Sigmoid colon (tissue), 6 donors: ENCODE measurements at regions not wholly inside any gene's neighbourhood (a gene's known extent, or its start where the extent isn't known, plus 50 kb on each side); places are given as distances from the start of the nearest gene placed in this dataset.

Experiments
- DNase-seq: peaks from one replicate; pipeline ENCODE4 v3.0.0-alpha.2; 2019
- H3K27ac ChIP-seq, 4 donors: fragments of 200-600 bp; sonication (generic); one replicate each; pipeline ENCODE4 v1.5.1; 2016 to 2019; ENCODE audit warnings: mild to moderate bottlenecking in 1 of 4
- H3K27me3 ChIP-seq, 3 donors: fragments of 200-600 bp; sonication (generic); one replicate each; pipeline ENCODE4 v1.5.1; 2019; ENCODE audit warnings: mild to moderate bottlenecking in 1 of 3
- H3K36me3 ChIP-seq, 4 donors: fragments of 200-600 bp; sonication (generic); one replicate each; pipeline ENCODE4 v1.5.1; 2016 to 2019
- H3K4me1 ChIP-seq, 4 donors: fragments of 200-600 bp; sonication (generic); one replicate each; pipeline ENCODE4 v1.5.1; 2017 to 2019
- H3K4me3 ChIP-seq, 4 donors: fragments of 200-600 bp; sonication (generic); one replicate each; pipeline ENCODE4 v1.5.1; 2017 to 2019; ENCODE audit warnings: mild to moderate bottlenecking in 2 of 4, moderate library complexity in 1 of 4
- H3K9me3 ChIP-seq, 4 donors: fragments of 200-600 bp in 3 of 4; sonication (generic) in 3 of 4; one replicate each; pipeline versions ENCODE4 v1.5.1 to v1.6.1; 2013 to 2019
- CTCF ChIP-seq, 4 experiments: fragments of 450-650 bp in 3 of 4; fragments of 200-600 bp in 1 of 4; IDR thresholded peaks; one replicate each; pipeline ENCODE4 v1.5.1; 2016 to 2019; ENCODE audit warnings: antibody characterized with exemption in 4 of 4, mild to moderate bottlenecking in 3 of 4, moderate library complexity in 2 of 4
- EP300 ChIP-seq, 4 donors: sonication (generic); formaldehyde crosslinking; IDR thresholded peaks; one replicate each; pipeline ENCODE4 v1.6.1; 2017; ENCODE audit warnings: antibody characterized with exemption in 4 of 4
- POLR2A ChIP-seq, 2 donors: fragments of 450-650 bp; IDR thresholded peaks; one replicate each; pipeline ENCODE4 v1.6.1; 2016; ENCODE audit warnings: antibody characterized with exemption in 2 of 2, mild to moderate bottlenecking in 2 of 2, moderate library complexity in 2 of 2
- POLR2AphosphoS5 ChIP-seq, 4 donors: sonication (generic); formaldehyde crosslinking; IDR thresholded peaks; one replicate each; pipeline ENCODE4 v1.6.1; 2017; ENCODE audit warnings: antibody characterized with exemption in 4 of 4
- WGBS, 2 donors: extraction: QIAGEN DNeasy Blood & Tissue Kit; methylation state at CpG; one replicate each; pipeline ENCODE4 v1.1.7; 2013; 5-methylcytosine and 5-hydroxymethylcytosine counted together
- intact Hi-C: fragments of 100-400 bp; cut with DNase I; formaldehyde crosslinking; loops from one replicate; pipeline ENCODE4 v1.15.1; 2023
- donor health status: healthy with polysubstance abuse.
- donor health status: healthy.

- Histone ChIP-seq H3K4me3 (no peak overlapping the region), H3K9me3 (no peaks in the 10 kb centered on the region), H3K27me3 (no peaks in the 10 kb centered on the region), H3K27ac (no peak overlapping the region), H3K4me1 (no peaks in the 10 kb centered on the region), H3K36me3 (no peaks in the 10 kb centered on the region)
- intact Hi-C loops = no loop called here
- no peak for TF ChIP-seq POLR2AphosphoS5 (IDR thresholded peaks at IDR 0.05)
- TF ChIP-seq EP300 (IDR thresholded peaks at IDR 0.05) = no peak
- no peak for TF ChIP-seq POLR2A (IDR thresholded peaks at IDR 0.05)
- TF ChIP-seq CTCF (IDR thresholded peaks at IDR 0.05) = no peak
- WGBS, 2 donors = 72 to 85% methylated on average over 2 of the region's 2 CpGs
- DNase-seq = no peak
Measured at GRCh38 chrY:15650056-15650455, 1125.7 kb downstream of the NLGN4Y start.

GRCh38 chrY:15688531-15688930 lies 1164.2 kb downstream of the NLGN4Y start:
- TF ChIP-seq POLR2AphosphoS5 (IDR thresholded peaks at IDR 0.05) = no peak
- no peak for TF ChIP-seq EP300 (IDR thresholded peaks at IDR 0.05)
- no peak for TF ChIP-seq POLR2A (IDR thresholded peaks at IDR 0.05)
- TF ChIP-seq CTCF (IDR thresholded peaks at IDR 0.05) = no peak
- H3K36me3 ChIP-seq = no peaks in the 10 kb centered on the region
- no peaks in the 10 kb centered on the region for H3K27me3 ChIP-seq
- no peak overlapping the region for H3K27ac ChIP-seq
- intact Hi-C loops = no loop called here
- WGBS, 2 donors = 86 to 89% methylated on average over 1 of the region's 1 CpG
- no peaks in the 10 kb centered on the region for H3K9me3 ChIP-seq
- DNase-seq = no peak
- H3K4me1 ChIP-seq = no peaks in the 10 kb centered on the region
- no peak overlapping the region for H3K4me3 ChIP-seq

- H3K4me3 ChIP-seq = no peak overlapping the region
- WGBS, 2 donors = 85 to 100% methylated on average over 1 of the region's 1 CpG
Measured at GRCh38 chrY:15689994-15690393, 1165.7 kb downstream of the NLGN4Y start.

GRCh38 chrY:15702131-15702530 lies 1177.8 kb downstream of the NLGN4Y start:
- H3K27me3 ChIP-seq = no peaks in the 10 kb centered on the region
- no peak overlapping the region for H3K4me3 ChIP-seq
- no peak for DNase-seq
- H3K4me1 ChIP-seq = no peaks in the 10 kb centered on the region
- 95% methylated on average over 1 of the region's 1 CpG for WGBS, 2 donors
- no peak for TF ChIP-seq POLR2AphosphoS5 (IDR thresholded peaks at IDR 0.05)
- no peak for TF ChIP-seq EP300 (IDR thresholded peaks at IDR 0.05)
- TF ChIP-seq CTCF (IDR thresholded peaks at IDR 0.05) = no peak
- no peak for TF ChIP-seq POLR2A (IDR thresholded peaks at IDR 0.05)
- H3K9me3 ChIP-seq = no peaks in the 10 kb centered on the region
- no peaks in the 10 kb centered on the region for H3K36me3 ChIP-seq
- no peak overlapping the region for H3K27ac ChIP-seq
- intact Hi-C loops = no loop called here

More at GRCh38 chrY:15689994-15690393, 1165.7 kb downstream of the NLGN4Y start:
- Histone ChIP-seq H3K4me1 (no peaks in the 10 kb centered on the region), H3K27me3 (no peaks in the 10 kb centered on the region), H3K9me3 (no peaks in the 10 kb centered on the region), H3K36me3 (no peaks in the 10 kb centered on the region), H3K27ac (no peak overlapping the region)
- TF ChIP-seq EP300 (IDR thresholded peaks at IDR 0.05) (no peak), POLR2A (IDR thresholded peaks at IDR 0.05) (no peak), CTCF (IDR thresholded peaks at IDR 0.05) (no peak), POLR2AphosphoS5 (IDR thresholded peaks at IDR 0.05) (no peak)
- DNase-seq = no peak
- intact Hi-C loops = no loop called here

- Histone ChIP-seq H3K27ac (no peak overlapping the region), H3K27me3 (no peaks in the 10 kb centered on the region), H3K4me1 (no peaks in the 10 kb centered on the region), H3K4me3 (no peak overlapping the region), H3K9me3 (no peaks in the 10 kb centered on the region), H3K36me3 (no peaks in the 10 kb centered on the region)
- intact Hi-C loops = no loop called here
- DNase-seq = no peak
- no peak for TF ChIP-seq POLR2A (IDR thresholded peaks at IDR 0.05)
- no peak for TF ChIP-seq EP300 (IDR thresholded peaks at IDR 0.05)
- no peak for TF ChIP-seq CTCF (IDR thresholded peaks at IDR 0.05)
- TF ChIP-seq POLR2AphosphoS5 (IDR thresholded peaks at IDR 0.05) = no peak
- WGBS, 2 donors = 76 to 81% methylated on average over 5 of the region's 5 CpGs
Measured at GRCh38 chrY:15704906-15705305, 1180.6 kb downstream of the NLGN4Y start.
